NCI-H69 (cell line): ENCODE measurements at regions not wholly inside any gene's neighbourhood (a gene's known extent, or its start where the extent isn't known, plus 50 kb on each side); places are given as distances from the start of the nearest gene placed in this dataset.
A peak's percentile ranks its signal among the peaks of the same experiment; 100 is the strongest.
"Not testable (repeated sequence)": the region's sequence is repeated elsewhere in the genome, so short reads cannot be mapped to it uniquely, and the experiment has no call there.

ENCODE experiments used
- DNase-seq: peaks from one replicate; lab custom pipeline; 2025; lab: John Stamatoyannopoulos, UW

GRCh38 chr16:24624102-24624501 lies 84.7 kb downstream of the RBBP6 start:
- no peak for DNase-seq

GRCh38 chr16:24626256-24626655 lies 86.9 kb downstream of the RBBP6 start:
- DNase-seq, result no peak

- DNase-seq, result no peak
Observed at GRCh38 chr16:24634919-24635318, 94.5 kb upstream of the TNRC6A start.

GRCh38 chr16:24635900-24636610 lies 93.4 kb upstream of the TNRC6A start:
- DNase-seq, result peak; percentile 85

- DNase-seq, result no peak
Observed at GRCh38 chr16:24639769-24640168, 89.7 kb upstream of the TNRC6A start.

GRCh38 chr16:24643489-24643888 lies 86.0 kb upstream of the TNRC6A start:
- no peak for DNase-seq

GRCh38 chr16:24645739-24646645 lies 83.5 kb upstream of the TNRC6A start:
- no peak for DNase-seq

GRCh38 chr16:24646646-24646995 lies 82.8 kb upstream of the TNRC6A start:
- DNase-seq, result no peak

GRCh38 chr16:24652209-24652712 lies 77.2 kb upstream of the TNRC6A start:
- DNase-seq, result no peak

- no peak for DNase-seq
Observed at GRCh38 chr16:24652803-24653202, 76.6 kb upstream of the TNRC6A start.

GRCh38 chr16:24653725-24654124 lies 75.7 kb upstream of the TNRC6A start:
- DNase-seq, result no peak

- DNase-seq, result not testable (repeated sequence)
Observed at GRCh38 chr16:24665942-24666341, 63.5 kb upstream of the TNRC6A start.

- no peak for DNase-seq
Observed at GRCh38 chr16:24667244-24667764, 62.1 kb upstream of the TNRC6A start.

- DNase-seq, result peak; percentile 11
Observed at GRCh38 chr16:24668481-24669061, 60.9 kb upstream of the TNRC6A start.

GRCh38 chr16:24670623-24671454 lies 58.6 kb upstream of the TNRC6A start:
- peak; percentile 88 for DNase-seq

- no peak for DNase-seq
Observed at GRCh38 chr16:24671455-24671954, 57.9 kb upstream of the TNRC6A start.

GRCh38 chr16:24673155-24673554 lies 56.3 kb upstream of the TNRC6A start:
- DNase-seq, result no peak

GRCh38 chr16:24674877-24675276 lies 54.6 kb upstream of the TNRC6A start:
- DNase-seq, result no peak

GRCh38 chr16:24677388-24677787 lies 52.1 kb upstream of the TNRC6A start:
- DNase-seq, result no peak
